IMR-90 (cell line): ENCODE measurements at regions not wholly inside any gene's neighbourhood (a gene's known extent, or its start where the extent isn't known, plus 50 kb on each side); places are given as distances from the start of the nearest gene placed in this dataset.

Source experiments
- ATAC-seq: fragments of 200-7000 bp; cut with Tn5 transposase; 2 replicates; pipeline ENCODE4 v1.9.1; 2020; ENCODE audit warnings: low read depth, mild to moderate bottlenecking, moderate library complexity
- BruUV-seq: library from RNA; stranded (reverse); fragments of 400-500 nt; replicated peaks from 2 replicates; lab custom pipeline; 2021; lab: Mats Ljungman, UMichigan
- CTCF ChIA-PET: fragments of 300-600 bp; formaldehyde crosslinking; extraction: SDS; loops from one replicate; lab custom pipeline; 2021; ENCODE audit warnings: antibody characterized with exemption; lab: Yijun Ruan, JAX
- POLR2A ChIA-PET: fragments of 300-600 bp; sonication (Branson Sonifier 250); formaldehyde crosslinking; loops from one replicate; lab custom pipeline; 2022; ENCODE audit warnings: antibody characterized with exemption; ENCODE audit not compliant: unreplicated experiment; lab: Charles Lee
- DNase-seq: peaks from one replicate; pipeline ENCODE4 v3.0.0; 2013
- H2AFZ ChIP-seq: replicated peaks from 2 replicates; pipeline ENCODE3; 2013; ENCODE audit warnings: low read length, mild to moderate bottlenecking; ENCODE audit not compliant: poor library complexity
- H2AK5ac ChIP-seq: 2 replicates; pipeline ENCODE4 v1.6.1; 2013; ENCODE audit warnings: low read depth, low read length, inconsistent platforms
- H2AK9ac ChIP-seq: replicated peaks from 2 replicates; pipeline ENCODE3; 2013; ENCODE audit warnings: mild to moderate bottlenecking, low read depth, low read length, moderate library complexity; ENCODE audit not compliant: poor library complexity
- H2BK120ac ChIP-seq: 2 replicates; pipeline ENCODE4 v1.6.1; 2013; ENCODE audit warnings: low read depth, low read length, inconsistent platforms
- H2BK15ac ChIP-seq: 3 replicates; pipeline ENCODE4 v1.6.1; 2013; ENCODE audit warnings: low read depth, low read length, inconsistent platforms
- H2BK20ac ChIP-seq: 2 replicates; pipeline ENCODE4 v1.6.1; 2013; ENCODE audit warnings: low read depth, mild to moderate bottlenecking, inconsistent platforms, low read length, moderate library complexity
- H2BK5ac ChIP-seq: 2 replicates; pipeline ENCODE4 v1.6.1; 2013; ENCODE audit warnings: mild to moderate bottlenecking, low read depth, low read length, inconsistent platforms; ENCODE audit not compliant: poor library complexity, severe bottlenecking
- H3K14ac ChIP-seq: replicated peaks from 2 replicates; pipeline ENCODE4 v1.6.1; 2013; ENCODE audit warnings: low read depth, low read length, inconsistent platforms
- H3K18ac ChIP-seq: 2 replicates; pipeline ENCODE4 v1.6.1; 2013; ENCODE audit warnings: low read depth, low read length, control low read depth
- H3K23ac ChIP-seq: 2 replicates; pipeline ENCODE4 v1.6.1; 2013; ENCODE audit warnings: low read depth, low read length, inconsistent platforms
- H3K27ac ChIP-seq: 2 replicates; pipeline ENCODE4 v1.5.1; 2013; ENCODE audit warnings: mild to moderate bottlenecking, control low read depth, low read length; ENCODE audit not compliant: insufficient read depth
- H3K27me3 ChIP-seq: 2 replicates; pipeline ENCODE4 v1.6.1; 2013; ENCODE audit warnings: low read length; ENCODE audit not compliant: control insufficient read depth, insufficient read depth
- H3K36me3 ChIP-seq: 2 replicates; pipeline ENCODE4 v1.6.1; 2013; ENCODE audit warnings: low read length, mixed read lengths; ENCODE audit not compliant: control insufficient read depth, insufficient read depth
- H3K4ac ChIP-seq: 2 replicates; pipeline ENCODE4 v1.6.1; 2013; ENCODE audit warnings: low read depth, low read length, inconsistent platforms
- H3K4me1 ChIP-seq: 2 replicates; pipeline ENCODE4 v1.6.1; 2013; ENCODE audit warnings: low read length, mixed read lengths; ENCODE audit not compliant: control insufficient read depth, insufficient read depth
- H3K4me2 ChIP-seq: 2 replicates; pipeline ENCODE4 v1.6.1; 2013; ENCODE audit warnings: low read depth, mild to moderate bottlenecking, control low read depth, low read length, moderate library complexity
- H3K4me3 ChIP-seq: 2 replicates; pipeline ENCODE4 v1.5.1; 2013; ENCODE audit warnings: low read depth, mild to moderate bottlenecking, control low read depth, low read length, moderate library complexity; ENCODE audit not compliant: insufficient read depth
- H3K56ac ChIP-seq: 2 replicates; pipeline ENCODE4 v1.6.1; 2013; ENCODE audit warnings: low read length, inconsistent platforms; ENCODE audit not compliant: insufficient read depth; ENCODE audit errors: extremely low read depth
- H3K79me1 ChIP-seq, 2 experiments: 2 replicates each; pipeline ENCODE4 v1.6.1; 2013; ENCODE audit warnings: low read length in 2 of 2, inconsistent platforms in 1 of 2, low read depth in 1 of 2
- H3K9ac ChIP-seq: 2 replicates; pipeline ENCODE4 v1.6.1; 2013; ENCODE audit warnings: low read depth, low read length, control low read depth
- H3K9me1 ChIP-seq: 2 replicates; pipeline ENCODE4 v1.6.1; 2013; ENCODE audit warnings: low read length, inconsistent platforms; ENCODE audit not compliant: insufficient read depth
- H3K9me3 ChIP-seq: 2 replicates; pipeline ENCODE4 v1.6.1; 2013; ENCODE audit warnings: low read length; ENCODE audit not compliant: control insufficient read depth, insufficient read depth
- H4K20me1 ChIP-seq: 2 replicates; pipeline ENCODE4 v1.6.1; 2013; ENCODE audit warnings: low read length, inconsistent platforms; ENCODE audit not compliant: insufficient read depth
- H4K5ac ChIP-seq: 2 replicates; pipeline ENCODE4 v1.6.1; 2013; ENCODE audit warnings: mild to moderate bottlenecking, low read depth, low read length, control low read depth
- H4K8ac ChIP-seq, 2 experiments: 2 replicates each; pipeline ENCODE4 v1.6.1; 2013; ENCODE audit warnings: low read depth in 2 of 2, low read length in 2 of 2, control low read depth in 1 of 2, inconsistent platforms in 1 of 2
- H4K91ac ChIP-seq: 2 replicates; pipeline ENCODE4 v1.6.1; 2013; ENCODE audit warnings: low read depth, low read length, inconsistent platforms; ENCODE audit not compliant: insufficient read depth
- BHLHE40 ChIP-seq: fragments of 150-350 bp; IDR thresholded peaks from 2 replicates; pipeline ENCODE4 v1.6.1; 2016; ENCODE audit warnings: mild to moderate bottlenecking, low read depth, low read length
- CEBPB ChIP-seq: IDR thresholded peaks from 2 replicates; pipeline ENCODE4 v1.6.1; 2012; ENCODE audit warnings: low read depth, low read length, improper control_type of control experiment
- CHD1 ChIP-seq: IDR thresholded peaks from 2 replicates; pipeline ENCODE4 v1.6.1; 2012; ENCODE audit warnings: low read depth, low read length, improper control_type of control experiment
- FOS ChIP-seq: fragments of 150-350 bp; IDR thresholded peaks from 2 replicates; pipeline ENCODE4 v1.6.1; 2016; ENCODE audit warnings: low read depth, low read length
- MAFK ChIP-seq: IDR thresholded peaks from 2 replicates; pipeline ENCODE4 v1.6.1; 2012; ENCODE audit warnings: low read depth, low read length, improper control_type of control experiment
- MAZ ChIP-seq: IDR thresholded peaks from 2 replicates; pipeline ENCODE4 v1.6.1; 2012; ENCODE audit warnings: low read depth, mild to moderate bottlenecking, low read length, improper control_type of control experiment, moderate library complexity, borderline replicate concordance
- MXI1 ChIP-seq: IDR thresholded peaks from 2 replicates; pipeline ENCODE4 v1.6.1; 2012; ENCODE audit warnings: low read depth, mild to moderate bottlenecking, low read length, moderate library complexity, borderline replicate concordance
- NFE2L2 ChIP-seq: fragments of 150-350 bp; IDR thresholded peaks from 2 replicates; pipeline ENCODE4 v1.6.1; 2016; ENCODE audit warnings: low read depth, mild to moderate bottlenecking, low read length
- POLR2A ChIP-seq: IDR thresholded peaks from 2 replicates; pipeline ENCODE4 v1.6.1; 2012; ENCODE audit warnings: mild to moderate bottlenecking, low read depth, low read length
- RAD21 ChIP-seq: IDR thresholded peaks from 2 replicates; pipeline ENCODE4 v1.6.1; 2012; ENCODE audit warnings: low read length, improper control_type of control experiment
- RCOR1 ChIP-seq: IDR thresholded peaks from 2 replicates; pipeline ENCODE4 v1.6.1; 2012; ENCODE audit warnings: mild to moderate bottlenecking, low read length, improper control_type of control experiment; ENCODE audit not compliant: insufficient replicate concordance
- RFX5 ChIP-seq: IDR thresholded peaks from 2 replicates; pipeline ENCODE4 v1.8.0; 2012; ENCODE audit warnings: low read depth, mild to moderate bottlenecking, low read length, moderate library complexity
- SMC3 ChIP-seq: fragments of 150-350 bp; IDR thresholded peaks from 2 replicates; pipeline ENCODE4 v1.6.1; 2016; ENCODE audit warnings: low read depth, mild to moderate bottlenecking, antibody characterized with exemption, low read length, moderate library complexity
- WGBS, 2 experiments: methylation state at CpG; one replicate each; pipeline versions ENCODE4 v1.1.5 to v1.1.7; 2013; ENCODE audit warnings: missing lambda C conversion rate in 2 of 2; ENCODE audit not compliant: insufficient read length in 1 of 2; ENCODE audit errors: extremely low coverage in 2 of 2; 5-methylcytosine and 5-hydroxymethylcytosine counted together
- dilution Hi-C: fragments of 300-500 bp; cut with HindIII; formaldehyde crosslinking; loops from one replicate; pipeline ENCODE4 v1.14.3; 2018; ENCODE audit warnings: low sequenced_read_pairs; ENCODE audit not compliant: unreplicated experiment
- in situ Hi-C: fragments of 300-500 bp; cut with MboI; formaldehyde crosslinking; loops from 3 replicates; pipeline ENCODE4 v1.14.3; 2019; ENCODE audit warnings: low sequenced_read_pairs, inconsistent platforms, mixed read lengths
- intact Hi-C: fragments of 100-400 bp; cut with micrococcal nuclease; formaldehyde crosslinking; loops from 2 replicates; pipeline ENCODE4 v1.10.0; 2022
- TF ChIP-seq, protein P1 (sequence below): fragments of 150-350 bp; IDR thresholded peaks from 2 replicates; pipeline ENCODE4 v1.6.1; 2017; ENCODE audit warnings: mild to moderate bottlenecking, antibody characterized with exemption, low read length, low read depth
- TF ChIP-seq, protein P2 (sequence below): conservative IDR thresholded peaks from 2 replicates; pipeline ENCODE4 v1.5.1; 2012; ENCODE audit warnings: mild to moderate bottlenecking, low read depth, low read length, improper control_type of control experiment
- TF ChIP-seq, protein P3 (sequence below): fragments of 150-350 bp; IDR thresholded peaks from 2 replicates; pipeline ENCODE4 v1.6.1; 2016; ENCODE audit warnings: low read depth, mild to moderate bottlenecking, low read length, moderate library complexity, borderline replicate concordance

DNA sequence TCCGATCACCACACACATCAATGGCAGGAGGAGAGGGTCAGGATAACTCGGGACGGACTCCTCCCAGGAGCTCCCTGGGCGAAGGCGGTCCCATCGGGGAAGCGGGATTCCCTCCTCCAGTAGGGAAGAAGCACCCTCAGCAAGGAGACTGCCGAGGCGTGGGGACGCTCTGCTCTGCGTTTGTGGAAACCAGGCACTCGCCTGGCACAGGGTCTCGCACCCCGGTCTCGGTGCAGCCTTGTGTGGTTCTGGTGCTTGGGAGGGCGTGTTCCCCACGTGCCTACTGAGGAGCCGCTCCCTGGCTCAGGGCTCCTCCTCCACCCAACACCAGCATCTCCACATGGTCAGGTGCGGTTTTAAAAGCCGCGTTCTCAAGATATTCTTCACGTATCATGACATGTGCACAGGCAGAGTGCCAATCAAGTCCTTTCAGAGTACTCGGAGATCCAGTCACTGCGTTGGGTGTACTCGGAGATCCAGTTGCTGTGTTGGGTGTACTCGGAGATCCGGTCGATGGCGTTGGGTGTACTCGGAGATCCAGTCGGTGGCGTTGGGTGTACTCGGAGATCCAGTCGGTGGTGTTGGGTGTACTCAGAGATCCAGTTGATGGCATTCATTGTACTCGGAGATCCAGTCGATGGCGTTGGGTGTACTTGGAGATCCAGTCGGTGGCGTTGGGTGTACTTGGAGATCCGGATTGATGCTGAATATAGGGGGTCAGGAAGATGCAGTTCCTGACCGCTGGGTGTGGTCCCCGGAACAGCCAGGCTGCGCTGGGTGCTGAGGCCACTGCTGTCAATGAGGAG, 117.5 kb downstream of the RTP5 start:
- TF ChIP-seq RFX5: no peak
- no peak for TF ChIP-seq MXI1
- no peak for TF ChIP-seq MAZ
- no peak for TF ChIP-seq RAD21
- TF ChIP-seq CHD1: no peak
- no peak for TF ChIP-seq FOS
- TF ChIP-seq MAFK: no peak
- no peak for TF ChIP-seq SMC3
- TF ChIP-seq, protein P1, sequence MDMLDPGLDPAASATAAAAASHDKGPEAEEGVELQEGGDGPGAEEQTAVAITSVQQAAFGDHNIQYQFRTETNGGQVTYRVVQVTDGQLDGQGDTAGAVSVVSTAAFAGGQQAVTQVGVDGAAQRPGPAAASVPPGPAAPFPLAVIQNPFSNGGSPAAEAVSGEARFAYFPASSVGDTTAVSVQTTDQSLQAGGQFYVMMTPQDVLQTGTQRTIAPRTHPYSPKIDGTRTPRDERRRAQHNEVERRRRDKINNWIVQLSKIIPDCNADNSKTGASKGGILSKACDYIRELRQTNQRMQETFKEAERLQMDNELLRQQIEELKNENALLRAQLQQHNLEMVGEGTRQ: no peak
- TF ChIP-seq NFE2L2: no peak
- TF ChIP-seq POLR2A: no peak
- TF ChIP-seq BHLHE40: no peak
- no peak for TF ChIP-seq CEBPB
- TF ChIP-seq, protein P2, sequence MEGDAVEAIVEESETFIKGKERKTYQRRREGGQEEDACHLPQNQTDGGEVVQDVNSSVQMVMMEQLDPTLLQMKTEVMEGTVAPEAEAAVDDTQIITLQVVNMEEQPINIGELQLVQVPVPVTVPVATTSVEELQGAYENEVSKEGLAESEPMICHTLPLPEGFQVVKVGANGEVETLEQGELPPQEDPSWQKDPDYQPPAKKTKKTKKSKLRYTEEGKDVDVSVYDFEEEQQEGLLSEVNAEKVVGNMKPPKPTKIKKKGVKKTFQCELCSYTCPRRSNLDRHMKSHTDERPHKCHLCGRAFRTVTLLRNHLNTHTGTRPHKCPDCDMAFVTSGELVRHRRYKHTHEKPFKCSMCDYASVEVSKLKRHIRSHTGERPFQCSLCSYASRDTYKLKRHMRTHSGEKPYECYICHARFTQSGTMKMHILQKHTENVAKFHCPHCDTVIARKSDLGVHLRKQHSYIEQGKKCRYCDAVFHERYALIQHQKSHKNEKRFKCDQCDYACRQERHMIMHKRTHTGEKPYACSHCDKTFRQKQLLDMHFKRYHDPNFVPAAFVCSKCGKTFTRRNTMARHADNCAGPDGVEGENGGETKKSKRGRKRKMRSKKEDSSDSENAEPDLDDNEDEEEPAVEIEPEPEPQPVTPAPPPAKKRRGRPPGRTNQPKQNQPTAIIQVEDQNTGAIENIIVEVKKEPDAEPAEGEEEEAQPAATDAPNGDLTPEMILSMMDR: no peak
- TF ChIP-seq, protein P3, sequence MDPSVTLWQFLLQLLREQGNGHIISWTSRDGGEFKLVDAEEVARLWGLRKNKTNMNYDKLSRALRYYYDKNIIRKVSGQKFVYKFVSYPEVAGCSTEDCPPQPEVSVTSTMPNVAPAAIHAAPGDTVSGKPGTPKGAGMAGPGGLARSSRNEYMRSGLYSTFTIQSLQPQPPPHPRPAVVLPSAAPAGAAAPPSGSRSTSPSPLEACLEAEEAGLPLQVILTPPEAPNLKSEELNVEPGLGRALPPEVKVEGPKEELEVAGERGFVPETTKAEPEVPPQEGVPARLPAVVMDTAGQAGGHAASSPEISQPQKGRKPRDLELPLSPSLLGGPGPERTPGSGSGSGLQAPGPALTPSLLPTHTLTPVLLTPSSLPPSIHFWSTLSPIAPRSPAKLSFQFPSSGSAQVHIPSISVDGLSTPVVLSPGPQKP: no peak
- TF ChIP-seq RCOR1: no peak
- Histone ChIP-seq H2BK120ac (no peak overlapping the region), H3K4me2 (no peak overlapping the region), H3K56ac (no peak overlapping the region), H4K5ac (no peak overlapping the region), H2AFZ (no peak overlapping the region), H2BK5ac (no peak overlapping the region), H2AK9ac (no peak overlapping the region), H2BK20ac (no peak overlapping the region), H3K4ac (no peak overlapping the region), H3K14ac (no peak overlapping the region), H3K36me3 (no peaks in the 10 kb centered on the region), H3K9me3 (peaks cover 14% of the 10 kb centered on the region), H3K27ac (no peak overlapping the region), H3K4me1 (no peaks in the 10 kb centered on the region), H4K91ac (no peak overlapping the region), H2AK5ac (no peak overlapping the region), H3K4me3 (no peak overlapping the region), H3K9ac (no peak overlapping the region), H3K18ac (no peak overlapping the region), H4K8ac (no peak overlapping the region), H4K20me1 (no peaks in the 10 kb centered on the region), H2BK15ac (no peak overlapping the region), H3K79me1 (no peaks in the 10 kb centered on the region), H3K23ac (no peak overlapping the region), H3K9me1 (no peaks in the 10 kb centered on the region), H3K27me3 (peaks cover 6% of the 10 kb centered on the region; the same call in 1 of the 2 replicates)
- BruUV-seq: no TSS peak
- dilution Hi-C loops: no loop called here
- ChIA-PET CTCF (no interaction called here), POLR2A (no interaction called here)
- DNase-seq (peak; percentile 4), ATAC-seq (no peak)
- intact Hi-C loops: no loop called here
- 74% methylated on average over 20 of the region's 43 CpGs; no CpG with 5 or more reads in 1 of the 2 experiments for WGBS, 2 experiments
- in situ Hi-C loops: no loop called here
